HL-60 (cell line): ENCODE measurements at regions not wholly inside any gene's neighbourhood (a gene's known extent, or its start where the extent isn't known, plus 50 kb on each side); places are given as distances from the start of the nearest gene placed in this dataset.

ENCODE experiments used
- DNase-seq, 2 experiments: peaks; one replicate each; pipeline ENCODE4 v3.0.0-alpha.2; 2010 to 2020; ENCODE audit warnings: low read depth in 1 of 2, low spot score in 1 of 2
- H3K27ac ChIP-seq: fragments of 250-450 bp; sonication (Bioruptor Pico); replicated peaks from 2 replicates; pipeline ENCODE4 v1.5.1; 2020; ENCODE audit warnings: mild to moderate bottlenecking, moderate library complexity
- H3K27me3 ChIP-seq: fragments of 250-450 bp; sonication (Bioruptor Pico); 2 replicates; pipeline ENCODE4 v1.5.1; 2021; ENCODE audit warnings: mild to moderate bottlenecking, moderate library complexity; ENCODE audit not compliant: insufficient read depth, poor library complexity, severe bottlenecking
- H3K4me3 ChIP-seq: replicated peaks from 2 replicates; pipeline ENCODE4 v1.5.1; 2011; ENCODE audit warnings: mild to moderate bottlenecking, control low read depth, low read length; ENCODE audit not compliant: insufficient read depth
- GABPA ChIP-seq: IDR thresholded peaks from 2 replicates; pipeline ENCODE4 v1.6.1; 2012; ENCODE audit warnings: low read depth
- POLR2AphosphoS5 ChIP-seq: IDR thresholded peaks from 2 replicates; pipeline ENCODE4 v1.6.1; 2012; ENCODE audit warnings: low read depth
- SPI1 ChIP-seq: IDR thresholded peaks from 2 replicates; pipeline ENCODE4 v1.6.1; 2012; ENCODE audit warnings: low read depth, mild to moderate bottlenecking, borderline replicate concordance
- TF ChIP-seq, protein P1 (sequence below): IDR thresholded peaks from 2 replicates; pipeline ENCODE4 v1.6.1; 2012; ENCODE audit warnings: low read depth; ENCODE audit not compliant: insufficient replicate concordance
- TF ChIP-seq, protein P2 (sequence below): IDR thresholded peaks from one replicate; pipeline ENCODE4 v1.5.1; 2011; ENCODE audit warnings: low read length, control low read depth, inconsistent platforms; ENCODE audit not compliant: insufficient read depth

GRCh38 chr2:10234013-10234306 lies 68.7 kb upstream of the HPCAL1 start:
- Histone ChIP-seq H3K27me3 (peaks cover 2% of the 10 kb centered on the region), H3K27ac (no peak overlapping the region), H3K4me3 (no peak overlapping the region)
- TF ChIP-seq GABPA (no peak), POLR2AphosphoS5 (no peak), SPI1 (no peak)
- TF ChIP-seq, protein P1, sequence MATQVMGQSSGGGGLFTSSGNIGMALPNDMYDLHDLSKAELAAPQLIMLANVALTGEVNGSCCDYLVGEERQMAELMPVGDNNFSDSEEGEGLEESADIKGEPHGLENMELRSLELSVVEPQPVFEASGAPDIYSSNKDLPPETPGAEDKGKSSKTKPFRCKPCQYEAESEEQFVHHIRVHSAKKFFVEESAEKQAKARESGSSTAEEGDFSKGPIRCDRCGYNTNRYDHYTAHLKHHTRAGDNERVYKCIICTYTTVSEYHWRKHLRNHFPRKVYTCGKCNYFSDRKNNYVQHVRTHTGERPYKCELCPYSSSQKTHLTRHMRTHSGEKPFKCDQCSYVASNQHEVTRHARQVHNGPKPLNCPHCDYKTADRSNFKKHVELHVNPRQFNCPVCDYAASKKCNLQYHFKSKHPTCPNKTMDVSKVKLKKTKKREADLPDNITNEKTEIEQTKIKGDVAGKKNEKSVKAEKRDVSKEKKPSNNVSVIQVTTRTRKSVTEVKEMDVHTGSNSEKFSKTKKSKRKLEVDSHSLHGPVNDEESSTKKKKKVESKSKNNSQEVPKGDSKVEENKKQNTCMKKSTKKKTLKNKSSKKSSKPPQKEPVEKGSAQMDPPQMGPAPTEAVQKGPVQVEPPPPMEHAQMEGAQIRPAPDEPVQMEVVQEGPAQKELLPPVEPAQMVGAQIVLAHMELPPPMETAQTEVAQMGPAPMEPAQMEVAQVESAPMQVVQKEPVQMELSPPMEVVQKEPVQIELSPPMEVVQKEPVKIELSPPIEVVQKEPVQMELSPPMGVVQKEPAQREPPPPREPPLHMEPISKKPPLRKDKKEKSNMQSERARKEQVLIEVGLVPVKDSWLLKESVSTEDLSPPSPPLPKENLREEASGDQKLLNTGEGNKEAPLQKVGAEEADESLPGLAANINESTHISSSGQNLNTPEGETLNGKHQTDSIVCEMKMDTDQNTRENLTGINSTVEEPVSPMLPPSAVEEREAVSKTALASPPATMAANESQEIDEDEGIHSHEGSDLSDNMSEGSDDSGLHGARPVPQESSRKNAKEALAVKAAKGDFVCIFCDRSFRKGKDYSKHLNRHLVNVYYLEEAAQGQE: no peak
- TF ChIP-seq, protein P2, sequence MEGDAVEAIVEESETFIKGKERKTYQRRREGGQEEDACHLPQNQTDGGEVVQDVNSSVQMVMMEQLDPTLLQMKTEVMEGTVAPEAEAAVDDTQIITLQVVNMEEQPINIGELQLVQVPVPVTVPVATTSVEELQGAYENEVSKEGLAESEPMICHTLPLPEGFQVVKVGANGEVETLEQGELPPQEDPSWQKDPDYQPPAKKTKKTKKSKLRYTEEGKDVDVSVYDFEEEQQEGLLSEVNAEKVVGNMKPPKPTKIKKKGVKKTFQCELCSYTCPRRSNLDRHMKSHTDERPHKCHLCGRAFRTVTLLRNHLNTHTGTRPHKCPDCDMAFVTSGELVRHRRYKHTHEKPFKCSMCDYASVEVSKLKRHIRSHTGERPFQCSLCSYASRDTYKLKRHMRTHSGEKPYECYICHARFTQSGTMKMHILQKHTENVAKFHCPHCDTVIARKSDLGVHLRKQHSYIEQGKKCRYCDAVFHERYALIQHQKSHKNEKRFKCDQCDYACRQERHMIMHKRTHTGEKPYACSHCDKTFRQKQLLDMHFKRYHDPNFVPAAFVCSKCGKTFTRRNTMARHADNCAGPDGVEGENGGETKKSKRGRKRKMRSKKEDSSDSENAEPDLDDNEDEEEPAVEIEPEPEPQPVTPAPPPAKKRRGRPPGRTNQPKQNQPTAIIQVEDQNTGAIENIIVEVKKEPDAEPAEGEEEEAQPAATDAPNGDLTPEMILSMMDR: no peak
- no peak for DNase-seq

DNA sequence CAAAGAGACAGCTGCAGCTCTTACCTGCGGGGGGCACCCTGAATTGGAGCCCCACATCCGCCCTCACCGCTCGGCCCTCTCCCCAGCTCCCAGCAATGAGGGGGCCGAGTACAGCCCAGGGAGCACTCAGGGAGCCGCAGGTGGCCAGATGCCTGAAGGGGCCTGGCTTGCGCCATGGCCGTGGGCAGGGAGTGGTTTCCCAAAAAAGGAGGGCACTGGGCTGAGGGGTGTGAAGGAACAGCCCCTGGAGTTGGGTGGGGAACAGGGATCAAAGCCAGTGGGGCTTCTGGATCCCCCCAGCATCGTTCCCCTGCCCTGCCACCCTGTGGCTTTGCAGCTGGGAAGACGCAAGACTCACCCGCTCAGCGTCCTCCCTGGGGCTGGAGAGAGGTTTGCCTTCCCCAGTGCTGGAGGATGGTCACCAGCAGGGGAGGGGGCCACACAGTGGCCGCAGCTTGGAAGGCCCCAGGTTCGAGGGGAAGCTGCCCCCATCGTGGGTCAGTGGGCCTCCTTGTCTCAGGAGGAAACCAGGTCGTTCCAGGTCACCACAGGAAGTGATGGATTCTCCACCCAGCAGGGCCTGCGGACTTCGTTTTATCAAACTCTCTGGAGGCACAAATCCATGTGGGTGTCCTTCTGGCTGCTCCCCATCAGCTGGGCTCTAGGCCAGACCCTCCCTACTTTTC lies 68.2 kb upstream of the HPCAL1 start:
- no peak for DNase-seq
- TF ChIP-seq SPI1 (no peak), GABPA (no peak), POLR2AphosphoS5 (no peak)
- TF ChIP-seq, protein P2: no peak
- TF ChIP-seq, protein P1: no peak

DNA sequence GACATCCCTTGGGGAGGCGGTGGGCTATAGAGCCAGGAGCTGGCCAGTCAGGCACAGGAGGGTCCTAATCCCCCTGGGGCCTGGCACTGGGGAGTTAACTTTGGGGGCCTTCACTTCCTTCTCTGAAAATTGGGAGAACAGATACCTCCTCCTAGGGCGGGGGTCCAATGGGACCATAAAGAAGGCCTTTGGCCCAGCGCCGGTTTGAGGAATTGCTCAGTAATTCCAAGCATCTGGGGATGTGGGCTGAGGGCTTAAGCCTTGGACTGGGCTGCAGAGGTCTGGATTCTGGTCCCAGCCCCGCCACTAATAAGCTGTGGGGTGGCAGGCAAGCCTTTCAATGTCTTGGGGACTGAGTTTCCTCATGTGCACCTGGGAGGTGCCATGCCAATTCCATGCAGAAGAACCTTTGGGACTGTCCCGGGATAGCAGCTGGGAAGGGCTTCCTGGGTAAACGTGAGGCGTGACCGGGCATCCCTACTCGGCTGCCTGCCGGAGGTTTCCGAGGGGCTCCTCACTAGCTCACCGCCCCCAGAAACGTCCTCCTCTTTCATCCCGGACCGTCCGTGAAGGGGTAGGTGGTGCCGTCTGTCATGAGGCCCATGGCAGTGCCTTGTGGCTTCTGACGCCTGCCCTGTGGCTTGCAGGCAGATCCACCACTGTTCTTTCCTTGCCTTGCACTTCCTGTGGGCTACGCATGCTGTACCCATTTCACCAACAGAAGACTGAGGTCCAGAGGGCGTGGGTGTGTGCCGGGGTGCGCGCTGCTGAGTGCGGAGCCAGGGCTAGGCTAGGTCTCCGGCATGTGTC lies 67.4 kb upstream of the HPCAL1 start:
- no peak for DNase-seq
- H3K27me3 ChIP-seq: peaks cover 2% of the 10 kb centered on the region

More for the DNA sequence above, 68.2 kb upstream of the HPCAL1 start:
- Histone ChIP-seq H3K4me3 (no peak overlapping the region), H3K27ac (no peak overlapping the region), H3K27me3 (peaks cover 2% of the 10 kb centered on the region)

More for the DNA sequence above, 67.4 kb upstream of the HPCAL1 start:
- TF ChIP-seq, protein P1: no peak
- TF ChIP-seq, protein P2: no peak
- TF ChIP-seq SPI1: no peak
- TF ChIP-seq POLR2AphosphoS5: no peak
- TF ChIP-seq GABPA: no peak
- Histone ChIP-seq H3K4me3 (no peak overlapping the region), H3K27ac (no peak overlapping the region)
